Keratinocyte (primary cell): ENCODE measurements at regions not wholly inside any gene's neighbourhood (a gene's known extent, or its start where the extent isn't known, plus 50 kb on each side); places are given as distances from the start of the nearest gene placed in this dataset.

ENCODE experiments used
- EZH2 ChIP-seq: IDR thresholded peaks from one replicate; pipeline ENCODE4 v1.6.1; 2012; ENCODE audit warnings: inconsistent platforms, mild to moderate bottlenecking, low read length, moderate library complexity
- TF ChIP-seq, protein P1 (sequence below), 3 experiments: IDR thresholded peaks in 1 of 3; conservative IDR thresholded peaks in 1 of 3; optimal IDR thresholded peaks in 1 of 3; 2 replicates in 2 of 3; 3 replicates in 1 of 3; pipeline versions ENCODE3 to v1.5.1; 2011; ENCODE audit warnings: low read length in 3 of 3, mild to moderate bottlenecking in 3 of 3, moderate library complexity in 2 of 3, control low read depth in 1 of 3, inconsistent platforms in 1 of 3; ENCODE audit not compliant: insufficient read depth in 2 of 3; ENCODE audit errors: extremely low read depth in 1 of 3

DNA sequence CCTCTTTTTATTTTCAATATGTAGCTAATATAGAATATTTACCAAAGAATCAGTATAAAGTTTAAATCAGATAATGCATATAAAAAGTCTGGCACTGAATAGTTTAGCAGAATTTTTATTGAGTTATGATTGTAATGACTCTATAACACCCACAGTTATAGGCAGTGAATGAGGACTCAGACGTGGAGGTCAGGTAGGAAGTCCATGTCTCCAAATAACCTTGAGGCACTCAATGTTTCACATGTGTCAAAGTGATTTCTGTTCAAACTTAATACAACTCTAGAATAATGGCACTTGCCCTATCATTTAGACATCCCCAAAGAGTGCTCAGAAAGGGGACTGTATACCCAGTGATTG lies 332.1 kb downstream of the BMPER start:
- TF ChIP-seq, protein P1, sequence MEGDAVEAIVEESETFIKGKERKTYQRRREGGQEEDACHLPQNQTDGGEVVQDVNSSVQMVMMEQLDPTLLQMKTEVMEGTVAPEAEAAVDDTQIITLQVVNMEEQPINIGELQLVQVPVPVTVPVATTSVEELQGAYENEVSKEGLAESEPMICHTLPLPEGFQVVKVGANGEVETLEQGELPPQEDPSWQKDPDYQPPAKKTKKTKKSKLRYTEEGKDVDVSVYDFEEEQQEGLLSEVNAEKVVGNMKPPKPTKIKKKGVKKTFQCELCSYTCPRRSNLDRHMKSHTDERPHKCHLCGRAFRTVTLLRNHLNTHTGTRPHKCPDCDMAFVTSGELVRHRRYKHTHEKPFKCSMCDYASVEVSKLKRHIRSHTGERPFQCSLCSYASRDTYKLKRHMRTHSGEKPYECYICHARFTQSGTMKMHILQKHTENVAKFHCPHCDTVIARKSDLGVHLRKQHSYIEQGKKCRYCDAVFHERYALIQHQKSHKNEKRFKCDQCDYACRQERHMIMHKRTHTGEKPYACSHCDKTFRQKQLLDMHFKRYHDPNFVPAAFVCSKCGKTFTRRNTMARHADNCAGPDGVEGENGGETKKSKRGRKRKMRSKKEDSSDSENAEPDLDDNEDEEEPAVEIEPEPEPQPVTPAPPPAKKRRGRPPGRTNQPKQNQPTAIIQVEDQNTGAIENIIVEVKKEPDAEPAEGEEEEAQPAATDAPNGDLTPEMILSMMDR (optimal IDR thresholded peaks at IDR 0.05 in 1 of 3, IDR thresholded peaks at IDR 0.05 in 1 of 3, conservative IDR thresholded peaks at IDR 0.05 in 1 of 3; ENCODE audit: extremely low read depth in 1 of 3, insufficient read depth in 2 of 3, low read length in 3 of 3): no peak
- TF ChIP-seq EZH2: no peak
